WTC11 (cell line): ENCODE measurements at regions not wholly inside any gene's neighbourhood (a gene's known extent, or its start where the extent isn't known, plus 50 kb on each side); places are given as distances from the start of the nearest gene placed in this dataset.

Experiments
- ATAC-seq: fragments of 200-7000 bp; cut with Tn5 transposase; 2 replicates; pipeline ENCODE4 v1.10.0; 2021; ENCODE audit warnings: mild to moderate bottlenecking, moderate library complexity
- CTCF ChIA-PET: fragments of 300-600 bp; sonication (Branson Sonifier 250); formaldehyde crosslinking; loops from one replicate; lab custom pipeline; 2021; ENCODE audit warnings: antibody characterized with exemption; lab: Charles Lee
- POLR2A ChIA-PET: fragments of 350-600 bp; sonication (Branson Sonifier 250); formaldehyde crosslinking; loops from one replicate; lab custom pipeline; 2021; ENCODE audit warnings: antibody characterized with exemption; lab: Charles Lee
- DNase-seq: peaks from one replicate; pipeline ENCODE4 v3.0.0; 2021; ENCODE audit warnings: low spot score
- H3K27ac Mint-ChIP-seq: 2 replicates; pipeline ENCODE4 v1.8.0; 2021; ENCODE audit warnings: mixed read lengths
- H3K27me3 Mint-ChIP-seq: 2 replicates; pipeline ENCODE4 v1.8.0; 2021; ENCODE audit warnings: low read depth, mild to moderate bottlenecking, moderate library complexity, mixed read lengths
- H3K36me3 Mint-ChIP-seq: 2 replicates; pipeline ENCODE4 v1.8.0; 2021; ENCODE audit warnings: mixed read lengths
- H3K4me1 Mint-ChIP-seq: 2 replicates; pipeline ENCODE4 v1.8.0; 2022; ENCODE audit warnings: mixed read lengths
- H3K4me3 Mint-ChIP-seq: 2 replicates; pipeline ENCODE4 v1.8.0; 2021; ENCODE audit warnings: mild to moderate bottlenecking, moderate library complexity, mixed read lengths
- H3K9me3 Mint-ChIP-seq: 2 replicates; pipeline ENCODE4 v1.8.0; 2021; ENCODE audit warnings: mixed read lengths
- CREM ChIP-seq: sonication (generic); formaldehyde crosslinking; IDR thresholded peaks from 2 replicates; pipeline ENCODE4 v1.8.1; 2022; ENCODE audit warnings: mild to moderate bottlenecking, missing genetic modification reagents, moderate library complexity
- E2F1 ChIP-seq: sonication (generic); formaldehyde crosslinking; IDR thresholded peaks from 2 replicates; pipeline ENCODE4 v1.8.0; 2022; ENCODE audit warnings: mild to moderate bottlenecking, missing genetic modification reagents
- FOXP1 ChIP-seq: sonication (generic); formaldehyde crosslinking; IDR thresholded peaks from 2 replicates; pipeline ENCODE4 v1.8.0; 2022; ENCODE audit warnings: missing genetic modification reagents, mild to moderate bottlenecking, moderate library complexity, borderline replicate concordance
- GRHL2 ChIP-seq: fragments of 250-450 bp; sonication (Bioruptor Pico); IDR thresholded peaks from 2 replicates; pipeline ENCODE4 v1.8.0; 2022; ENCODE audit warnings: mild to moderate bottlenecking, moderate library complexity; ENCODE audit not compliant: insufficient replicate concordance, severe bottlenecking
- IRF2 ChIP-seq: sonication (generic); formaldehyde crosslinking; IDR thresholded peaks from 2 replicates; pipeline ENCODE4 v1.8.0; 2022; ENCODE audit warnings: low read depth, missing genetic modification reagents, borderline replicate concordance
- NFATC4 ChIP-seq: fragments of 250-450 bp; sonication (Bioruptor Pico); IDR thresholded peaks from 2 replicates; pipeline ENCODE4 v1.9.0; 2021; ENCODE audit warnings: mild to moderate bottlenecking
- NR1H2 ChIP-seq: sonication (generic); formaldehyde crosslinking; IDR thresholded peaks from 2 replicates; pipeline ENCODE4 v1.9.0; 2021; ENCODE audit warnings: mild to moderate bottlenecking, moderate library complexity, missing genetic modification reagents
- RELA ChIP-seq: sonication (generic); formaldehyde crosslinking; IDR thresholded peaks from 2 replicates; pipeline ENCODE4 v1.8.1; 2022; ENCODE audit warnings: missing genetic modification reagents, mild to moderate bottlenecking, borderline replicate concordance
- TCF7 ChIP-seq: sonication (generic); formaldehyde crosslinking; IDR thresholded peaks from 2 replicates; pipeline ENCODE4 v1.8.0; 2022; ENCODE audit warnings: mild to moderate bottlenecking, low read depth, missing genetic modification reagents, moderate library complexity
- TEAD1 ChIP-seq: sonication (generic); formaldehyde crosslinking; IDR thresholded peaks from 2 replicates; pipeline ENCODE4 v1.8.0; 2022; ENCODE audit warnings: mild to moderate bottlenecking, missing genetic modification reagents
- USF1 ChIP-seq: sonication (generic); formaldehyde crosslinking; IDR thresholded peaks from 2 replicates; pipeline ENCODE4 v1.8.0; 2022; ENCODE audit warnings: mild to moderate bottlenecking, missing genetic modification reagents
- ZNF396 ChIP-seq: fragments of 250-450 bp; sonication (Bioruptor Pico); IDR thresholded peaks from 2 replicates; pipeline ENCODE4 v1.8.0; 2021; ENCODE audit warnings: mild to moderate bottlenecking, moderate library complexity, borderline replicate concordance
- ZNF416 ChIP-seq: fragments of 250-450 bp; sonication (Bioruptor Pico); IDR thresholded peaks from 2 replicates; pipeline ENCODE4 v1.9.0; 2021; ENCODE audit warnings: mild to moderate bottlenecking, inconsistent platforms
- ZNF671 ChIP-seq: fragments of 250-450 bp; sonication (Bioruptor Pico); IDR thresholded peaks from 2 replicates; pipeline ENCODE4 v1.8.0; 2021; ENCODE audit warnings: mild to moderate bottlenecking
- TF ChIP-seq, protein P1 (sequence below): sonication (generic); formaldehyde crosslinking; IDR thresholded peaks from 2 replicates; pipeline ENCODE4 v1.8.0; 2022; ENCODE audit warnings: missing genetic modification reagents
- TF ChIP-seq, protein P2 (sequence below): sonication (generic); formaldehyde crosslinking; IDR thresholded peaks from 2 replicates; pipeline ENCODE4 v1.8.0; 2022; ENCODE audit warnings: mild to moderate bottlenecking, missing genetic modification reagents
- TF ChIP-seq, protein P3 (sequence below): sonication (generic); formaldehyde crosslinking; IDR thresholded peaks from 2 replicates; pipeline ENCODE4 v1.8.1; 2022; ENCODE audit warnings: mild to moderate bottlenecking, moderate library complexity, missing genetic modification reagents
- TF ChIP-seq, protein P4 (sequence below): sonication (generic); formaldehyde crosslinking; IDR thresholded peaks from 2 replicates; pipeline ENCODE4 v1.8.1; 2023; ENCODE audit warnings: mild to moderate bottlenecking, moderate library complexity, missing genetic modification reagents

DNA sequence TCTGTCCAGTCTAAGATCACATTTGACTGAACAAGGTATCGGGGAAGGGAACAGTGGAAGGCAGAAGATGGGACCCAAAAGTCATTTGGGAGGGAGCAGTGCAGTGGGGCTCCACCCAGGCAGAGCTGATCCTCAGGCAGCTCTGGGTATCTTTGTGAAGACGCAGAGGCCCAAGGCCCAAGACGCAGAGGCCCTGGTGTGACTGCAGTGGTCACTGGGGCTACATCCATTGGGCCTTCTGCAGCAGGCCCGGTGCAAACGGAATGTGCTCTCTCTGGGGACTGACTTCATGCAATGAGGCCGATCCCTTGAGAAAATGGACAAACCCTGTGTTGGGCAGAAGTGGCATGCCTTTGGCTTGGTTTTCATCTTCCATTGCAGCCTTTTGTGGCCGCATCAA lies 463.4 kb upstream of the ZNF507 start (continued):
- TF ChIP-seq, protein P1, sequence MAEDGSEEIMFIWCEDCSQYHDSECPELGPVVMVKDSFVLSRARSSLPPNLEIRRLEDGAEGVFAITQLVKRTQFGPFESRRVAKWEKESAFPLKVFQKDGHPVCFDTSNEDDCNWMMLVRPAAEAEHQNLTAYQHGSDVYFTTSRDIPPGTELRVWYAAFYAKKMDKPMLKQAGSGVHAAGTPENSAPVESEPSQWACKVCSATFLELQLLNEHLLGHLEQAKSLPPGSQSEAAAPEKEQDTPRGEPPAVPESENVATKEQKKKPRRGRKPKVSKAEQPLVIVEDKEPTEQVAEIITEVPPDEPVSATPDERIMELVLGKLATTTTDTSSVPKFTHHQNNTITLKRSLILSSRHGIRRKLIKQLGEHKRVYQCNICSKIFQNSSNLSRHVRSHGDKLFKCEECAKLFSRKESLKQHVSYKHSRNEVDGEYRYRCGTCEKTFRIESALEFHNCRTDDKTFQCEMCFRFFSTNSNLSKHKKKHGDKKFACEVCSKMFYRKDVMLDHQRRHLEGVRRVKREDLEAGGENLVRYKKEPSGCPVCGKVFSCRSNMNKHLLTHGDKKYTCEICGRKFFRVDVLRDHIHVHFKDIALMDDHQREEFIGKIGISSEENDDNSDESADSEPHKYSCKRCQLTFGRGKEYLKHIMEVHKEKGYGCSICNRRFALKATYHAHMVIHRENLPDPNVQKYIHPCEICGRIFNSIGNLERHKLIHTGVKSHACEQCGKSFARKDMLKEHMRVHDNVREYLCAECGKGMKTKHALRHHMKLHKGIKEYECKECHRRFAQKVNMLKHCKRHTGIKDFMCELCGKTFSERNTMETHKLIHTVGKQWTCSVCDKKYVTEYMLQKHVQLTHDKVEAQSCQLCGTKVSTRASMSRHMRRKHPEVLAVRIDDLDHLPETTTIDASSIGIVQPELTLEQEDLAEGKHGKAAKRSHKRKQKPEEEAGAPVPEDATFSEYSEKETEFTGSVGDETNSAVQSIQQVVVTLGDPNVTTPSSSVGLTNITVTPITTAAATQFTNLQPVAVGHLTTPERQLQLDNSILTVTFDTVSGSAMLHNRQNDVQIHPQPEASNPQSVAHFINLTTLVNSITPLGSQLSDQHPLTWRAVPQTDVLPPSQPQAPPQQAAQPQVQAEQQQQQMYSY (CRISPR knock-in tag), result no peak
- no peak for TF ChIP-seq USF1
- TF ChIP-seq CREM (CRISPR knock-in tag), result no peak

DNA sequence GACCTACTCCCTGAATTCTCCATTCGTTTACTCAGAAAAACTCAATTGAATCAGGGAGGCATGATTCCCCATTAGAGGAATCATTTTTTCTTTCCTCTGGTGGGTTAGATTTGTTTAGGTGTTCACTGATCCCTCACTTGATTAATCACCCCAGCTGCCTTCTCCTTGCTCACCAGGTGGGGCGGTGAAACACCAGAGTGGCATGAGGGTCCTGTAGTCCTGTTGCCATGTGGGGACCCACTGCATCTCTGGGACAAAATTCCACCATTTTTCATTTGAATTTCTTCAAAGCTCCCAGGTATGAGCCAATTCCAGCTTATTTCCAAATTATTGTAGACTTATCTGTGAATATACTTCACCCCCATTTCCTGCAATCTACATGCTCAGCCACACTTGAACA lies 462.7 kb upstream of the ZNF507 start:
- ChIA-PET CTCF (interaction anchor here (0.8 to 1.0 kb wide), 2 partner anchors 9 to 78 kb away, joined by 4 read pairs; no protein-coding TSS in a partner anchor), POLR2A (no interaction called here)
- DNase-seq (no peak), ATAC-seq (no peak)
- no peaks in the 10 kb centered on the region for H3K36me3 Mint-ChIP-seq
- no peak overlapping the region for H3K27ac Mint-ChIP-seq
- 0 out of 2 replicates have a peak, but pooled peaks cover 4% of the 10 kb centered on the region for H3K9me3 Mint-ChIP-seq
- peaks cover 4% of the 10 kb centered on the region; the same call in 1 of the 2 replicates for H3K27me3 Mint-ChIP-seq
- H3K4me3 Mint-ChIP-seq, result no peak overlapping the region
- H3K4me1 Mint-ChIP-seq, result peaks cover 11% of the 10 kb centered on the region
- TF ChIP-seq IRF2 (CRISPR knock-in tag), result no peak
- TF ChIP-seq CREM (CRISPR knock-in tag), result no peak
- TF ChIP-seq TCF7 (CRISPR knock-in tag), result no peak
- no peak for TF ChIP-seq USF1
- TF ChIP-seq ZNF396 (CRISPR knock-in tag), result no peak
- no peak for TF ChIP-seq NFATC4 (CRISPR knock-in tag)
- TF ChIP-seq, protein P2, sequence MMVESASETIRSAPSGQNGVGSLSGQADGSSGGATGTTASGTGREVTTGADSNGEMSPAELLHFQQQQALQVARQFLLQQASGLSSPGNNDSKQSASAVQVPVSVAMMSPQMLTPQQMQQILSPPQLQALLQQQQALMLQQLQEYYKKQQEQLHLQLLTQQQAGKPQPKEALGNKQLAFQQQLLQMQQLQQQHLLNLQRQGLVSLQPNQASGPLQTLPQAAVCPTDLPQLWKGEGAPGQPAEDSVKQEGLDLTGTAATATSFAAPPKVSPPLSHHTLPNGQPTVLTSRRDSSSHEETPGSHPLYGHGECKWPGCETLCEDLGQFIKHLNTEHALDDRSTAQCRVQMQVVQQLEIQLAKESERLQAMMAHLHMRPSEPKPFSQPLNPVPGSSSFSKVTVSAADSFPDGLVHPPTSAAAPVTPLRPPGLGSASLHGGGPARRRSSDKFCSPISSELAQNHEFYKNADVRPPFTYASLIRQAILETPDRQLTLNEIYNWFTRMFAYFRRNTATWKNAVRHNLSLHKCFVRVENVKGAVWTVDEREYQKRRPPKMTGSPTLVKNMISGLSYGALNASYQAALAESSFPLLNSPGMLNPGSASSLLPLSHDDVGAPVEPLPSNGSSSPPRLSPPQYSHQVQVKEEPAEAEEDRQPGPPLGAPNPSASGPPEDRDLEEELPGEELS (CRISPR knock-in tag), result no peak

- CTCF ChIA-PET, result interaction anchor here (1.0 kb wide), 1 partner anchor 78 kb away, joined by 4 read pairs; no protein-coding TSS in a partner anchor
- no peak for ATAC-seq
Measured at GRCh38 chr19:31883296-31883990, 462.0 kb upstream of the ZNF507 start.

More at GRCh38 chr19:31883296-31883990, 462.0 kb upstream of the ZNF507 start:
- no peak overlapping the region for H3K27ac Mint-ChIP-seq
- POLR2A ChIA-PET, result no interaction called here
- 0 out of 2 replicates have a peak, but pooled peaks cover 4% of the 10 kb centered on the region for H3K9me3 Mint-ChIP-seq
- no peak overlapping the region for H3K4me3 Mint-ChIP-seq
- DNase-seq, result no peak
- H3K27me3 Mint-ChIP-seq, result peaks cover 4% of the 10 kb centered on the region; the same call in 1 of the 2 replicates
- no peaks in the 10 kb centered on the region for H3K36me3 Mint-ChIP-seq
- H3K4me1 Mint-ChIP-seq, result peaks cover 11% of the 10 kb centered on the region
- TF ChIP-seq TCF7 (CRISPR knock-in tag) (no peak), ZNF416 (no peak), TEAD1 (CRISPR knock-in tag) (no peak), ZNF671 (CRISPR knock-in tag) (no peak), E2F1 (CRISPR knock-in tag) (no peak), GRHL2 (CRISPR knock-in tag) (no peak), NR1H2 (no peak), FOXP1 (CRISPR knock-in tag) (no peak), RELA (no peak)
- TF ChIP-seq, protein P3, sequence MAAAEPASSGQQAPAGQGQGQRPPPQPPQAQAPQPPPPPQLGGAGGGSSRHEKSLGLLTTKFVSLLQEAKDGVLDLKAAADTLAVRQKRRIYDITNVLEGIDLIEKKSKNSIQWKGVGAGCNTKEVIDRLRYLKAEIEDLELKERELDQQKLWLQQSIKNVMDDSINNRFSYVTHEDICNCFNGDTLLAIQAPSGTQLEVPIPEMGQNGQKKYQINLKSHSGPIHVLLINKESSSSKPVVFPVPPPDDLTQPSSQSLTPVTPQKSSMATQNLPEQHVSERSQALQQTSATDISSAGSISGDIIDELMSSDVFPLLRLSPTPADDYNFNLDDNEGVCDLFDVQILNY (CRISPR knock-in tag), result no peak
- TF ChIP-seq, protein P4, sequence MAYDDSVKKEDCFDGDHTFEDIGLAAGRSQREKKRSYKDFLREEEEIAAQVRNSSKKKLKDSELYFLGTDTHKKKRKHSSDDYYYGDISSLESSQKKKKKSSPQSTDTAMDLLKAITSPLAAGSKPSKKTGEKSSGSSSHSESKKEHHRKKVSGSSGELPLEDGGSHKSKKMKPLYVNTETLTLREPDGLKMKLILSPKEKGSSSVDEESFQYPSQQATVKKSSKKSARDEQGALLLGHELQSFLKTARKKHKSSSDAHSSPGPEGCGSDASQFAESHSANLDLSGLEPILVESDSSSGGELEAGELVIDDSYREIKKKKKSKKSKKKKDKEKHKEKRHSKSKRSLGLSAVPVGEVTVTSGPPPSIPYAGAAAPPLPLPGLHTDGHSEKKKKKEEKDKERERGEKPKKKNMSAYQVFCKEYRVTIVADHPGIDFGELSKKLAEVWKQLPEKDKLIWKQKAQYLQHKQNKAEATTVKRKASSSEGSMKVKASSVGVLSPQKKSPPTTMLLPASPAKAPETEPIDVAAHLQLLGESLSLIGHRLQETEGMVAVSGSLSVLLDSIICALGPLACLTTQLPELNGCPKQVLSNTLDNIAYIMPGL (CRISPR knock-in tag), result no peak
